H1 (cell line): ENCODE measurements at regions not wholly inside any gene's neighbourhood (a gene's known extent, or its start where the extent isn't known, plus 50 kb on each side); places are given as distances from the start of the nearest gene placed in this dataset.
"Not testable (repeated sequence)": the region's sequence is repeated elsewhere in the genome, so short reads cannot be mapped to it uniquely, and the experiment has no call there.

ENCODE experiments used
- BCL11A ChIP-seq, 2 experiments: IDR thresholded peaks; one replicate each; pipeline ENCODE4 v1.6.1; 2011; ENCODE audit warnings: low read depth in 2 of 2, low read length in 2 of 2, mild to moderate bottlenecking in 2 of 2
- BRCA1 ChIP-seq: IDR thresholded peaks from 2 replicates; pipeline ENCODE4 v1.6.1; 2012; ENCODE audit warnings: low read depth, low read length, improper control_type of control experiment
- HDAC6 ChIP-seq: IDR thresholded peaks from one replicate; pipeline ENCODE4 v1.7.1; 2012; ENCODE audit warnings: low read depth, mild to moderate bottlenecking, inconsistent platforms, low read length, moderate library complexity
- MAFK ChIP-seq: IDR thresholded peaks from 2 replicates; pipeline ENCODE4 v1.6.1; 2012; ENCODE audit warnings: low read depth, mild to moderate bottlenecking, improper control_type of control experiment, low read length
- POLR2A ChIP-seq, 2 experiments: IDR thresholded peaks; 1 replicate in 1 of 2; 2 replicates in 1 of 2; pipeline ENCODE4 v1.6.1; 2011; ENCODE audit warnings: low read depth in 2 of 2, low read length in 2 of 2, mild to moderate bottlenecking in 2 of 2; ENCODE audit errors: control extremely low read depth in 1 of 2
- TF ChIP-seq, protein P1 (sequence below), 3 experiments: IDR thresholded peaks; 1 replicate in 2 of 3; 2 replicates in 1 of 3; pipeline versions ENCODE4 v1.5.1 to v1.6.1; 2011; ENCODE audit warnings: low read length in 3 of 3, mild to moderate bottlenecking in 3 of 3, inconsistent platforms in 2 of 3, low read depth in 1 of 3, moderate library complexity in 1 of 3; ENCODE audit not compliant: insufficient read depth in 1 of 3; ENCODE audit errors: control extremely low read depth in 1 of 3

DNA sequence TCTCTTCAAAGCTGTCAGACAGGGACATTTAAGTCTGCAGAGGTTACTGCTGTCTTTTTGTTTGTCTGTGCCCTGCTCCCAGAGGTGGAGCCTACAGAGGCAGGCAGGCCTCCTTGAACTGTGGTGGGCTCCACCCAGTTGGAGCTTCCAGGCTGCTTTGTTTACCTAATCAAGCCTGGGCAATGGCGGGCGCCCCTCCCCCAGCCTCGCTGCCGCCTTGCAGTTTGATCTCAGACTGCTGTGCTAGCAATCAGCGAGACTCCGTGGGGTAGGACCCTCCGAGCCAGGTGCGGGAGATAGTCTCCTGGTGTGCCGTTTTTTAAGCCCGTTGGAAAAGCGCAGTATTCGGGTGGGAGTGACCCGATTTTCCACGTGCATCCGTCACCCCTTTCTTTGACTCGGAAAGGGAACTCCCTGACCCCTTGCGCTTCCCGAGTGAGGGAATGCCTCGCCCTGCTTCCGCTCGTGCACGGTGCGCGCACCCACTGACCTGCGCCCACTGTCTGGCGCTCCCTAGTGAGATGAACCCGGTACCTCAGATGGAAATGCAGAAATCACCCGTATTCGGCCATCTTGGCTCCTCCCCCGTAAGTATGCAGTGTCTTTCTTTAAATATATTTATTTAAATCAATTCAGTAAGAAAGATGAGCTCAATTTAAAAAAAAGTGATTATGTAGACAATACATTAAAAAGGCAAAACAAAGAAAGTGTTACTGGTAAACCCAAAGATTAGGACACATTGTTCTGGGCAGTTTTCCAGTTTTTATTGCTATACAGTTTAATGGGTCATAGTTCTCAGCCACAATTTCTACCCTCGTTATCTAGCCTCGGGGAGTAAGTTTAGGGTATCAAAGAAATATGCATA is 91.2 kb upstream of the GRM7 start:
- not testable (repeated sequence) for TF ChIP-seq BRCA1; HDAC6; MAFK; POLR2A (IDR thresholded peaks at IDR 0.05; ENCODE audit: control extremely low read depth in 1 of 2, low read depth in 2 of 2, low read length in 2 of 2); BCL11A (IDR thresholded peaks at IDR 0.05; ENCODE audit: low read depth in 2 of 2, low read length in 2 of 2)
- TF ChIP-seq, protein P1, sequence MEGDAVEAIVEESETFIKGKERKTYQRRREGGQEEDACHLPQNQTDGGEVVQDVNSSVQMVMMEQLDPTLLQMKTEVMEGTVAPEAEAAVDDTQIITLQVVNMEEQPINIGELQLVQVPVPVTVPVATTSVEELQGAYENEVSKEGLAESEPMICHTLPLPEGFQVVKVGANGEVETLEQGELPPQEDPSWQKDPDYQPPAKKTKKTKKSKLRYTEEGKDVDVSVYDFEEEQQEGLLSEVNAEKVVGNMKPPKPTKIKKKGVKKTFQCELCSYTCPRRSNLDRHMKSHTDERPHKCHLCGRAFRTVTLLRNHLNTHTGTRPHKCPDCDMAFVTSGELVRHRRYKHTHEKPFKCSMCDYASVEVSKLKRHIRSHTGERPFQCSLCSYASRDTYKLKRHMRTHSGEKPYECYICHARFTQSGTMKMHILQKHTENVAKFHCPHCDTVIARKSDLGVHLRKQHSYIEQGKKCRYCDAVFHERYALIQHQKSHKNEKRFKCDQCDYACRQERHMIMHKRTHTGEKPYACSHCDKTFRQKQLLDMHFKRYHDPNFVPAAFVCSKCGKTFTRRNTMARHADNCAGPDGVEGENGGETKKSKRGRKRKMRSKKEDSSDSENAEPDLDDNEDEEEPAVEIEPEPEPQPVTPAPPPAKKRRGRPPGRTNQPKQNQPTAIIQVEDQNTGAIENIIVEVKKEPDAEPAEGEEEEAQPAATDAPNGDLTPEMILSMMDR (IDR thresholded peaks at IDR 0.05; ENCODE audit: control extremely low read depth in 1 of 3, insufficient read depth in 1 of 3, low read depth in 1 of 3, low read length in 3 of 3), result not testable (repeated sequence)
